Smooth muscle cell (in vitro differentiated cells): ENCODE measurements at regions not wholly inside any gene's neighbourhood (a gene's known extent, or its start where the extent isn't known, plus 50 kb on each side); places are given as distances from the start of the nearest gene placed in this dataset.

Source experiments
- DNase-seq: peaks from one replicate; lab custom pipeline; 2025; ENCODE audit not compliant: unreplicated experiment; lab: John Stamatoyannopoulos, UW
- H2AFZ ChIP-seq: fragments of 200-600 bp; sonication (generic); 2 replicates; pipeline ENCODE4 v1.6.0; 2016; ENCODE audit warnings: antibody characterized with exemption, low read depth, mild to moderate bottlenecking
- H3F3A ChIP-seq: fragments of 200-600 bp; sonication (generic); 2 replicates; pipeline ENCODE4 v1.6.0; 2017; ENCODE audit warnings: antibody characterized with exemption, low read depth
- H3K27ac ChIP-seq: fragments of 200-600 bp; sonication (generic); 2 replicates; pipeline ENCODE4 v1.5.1; 2016; ENCODE audit warnings: low read depth, mild to moderate bottlenecking
- H3K27me3 ChIP-seq: fragments of 200-600 bp; sonication (generic); 2 replicates; pipeline ENCODE4 v1.6.1; 2016; ENCODE audit warnings: low read depth, mild to moderate bottlenecking
- H3K36me3 ChIP-seq: fragments of 200-600 bp; sonication (generic); 2 replicates; pipeline ENCODE4 v1.5.1; 2016; ENCODE audit warnings: low read depth
- H3K4me1 ChIP-seq: fragments of 200-600 bp; sonication (generic); 2 replicates; pipeline ENCODE4 v1.5.1; 2016; ENCODE audit warnings: low read depth
- H3K4me2 ChIP-seq: fragments of 200-600 bp; sonication (generic); 2 replicates; pipeline ENCODE4 v1.6.0; 2016; ENCODE audit warnings: mild to moderate bottlenecking
- H3K4me3 ChIP-seq: fragments of 200-600 bp; sonication (generic); 2 replicates; pipeline ENCODE4 v1.5.1; 2016; ENCODE audit warnings: mild to moderate bottlenecking
- H3K79me2 ChIP-seq: fragments of 200-600 bp; sonication (generic); 2 replicates; pipeline ENCODE4 v1.6.0; 2016; ENCODE audit warnings: low read depth, mild to moderate bottlenecking
- H3K9ac ChIP-seq: fragments of 200-600 bp; sonication (generic); 2 replicates; pipeline ENCODE4 v1.6.0; 2016; ENCODE audit warnings: low read depth
- H3K9me3 ChIP-seq: fragments of 200-600 bp; sonication (generic); replicated peaks from 2 replicates; pipeline ENCODE4 v1.5.1; 2016; ENCODE audit warnings: low read depth
- H4K20me1 ChIP-seq: fragments of 200-600 bp; sonication (generic); 2 replicates; pipeline ENCODE4 v1.6.0; 2016; ENCODE audit warnings: low read depth
- CTCF ChIP-seq: fragments of 200-600 bp; sonication (generic); IDR thresholded peaks from 2 replicates; pipeline ENCODE4 v1.5.1; 2017; ENCODE audit warnings: borderline replicate concordance, mild to moderate bottlenecking, antibody characterized with exemption; ENCODE audit not compliant: insufficient read depth, poor library complexity, severe bottlenecking
- WGBS: methylation state at CpG from one replicate; pipeline ENCODE4 v1.1.7; 2016; ENCODE audit warnings: low lambda C conversion rate; 5-methylcytosine and 5-hydroxymethylcytosine counted together

DNA sequence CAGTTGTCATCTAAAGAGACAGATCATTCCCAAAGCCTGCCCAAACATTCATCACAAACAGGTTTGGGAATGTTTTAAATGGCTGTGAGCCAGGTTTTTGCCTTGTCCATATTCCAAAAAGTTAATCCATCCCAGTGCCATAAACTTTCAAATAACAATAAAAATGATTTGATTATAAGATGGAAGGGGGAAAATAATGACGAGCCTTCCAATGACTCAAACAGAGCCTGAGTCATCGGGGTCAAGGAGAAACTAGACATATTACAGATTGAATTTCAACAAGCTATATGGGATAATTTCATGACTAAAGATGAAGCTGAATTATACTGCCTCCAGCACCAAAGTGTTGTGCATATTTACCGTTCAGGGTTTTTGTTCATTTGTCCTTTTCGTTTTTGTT is 195.8 kb upstream of the PKN2 start:
- no peak for DNase-seq
- Histone ChIP-seq H4K20me1 (no peaks in the 10 kb centered on the region), H3K79me2 (no peaks in the 10 kb centered on the region), H3F3A (no peaks in the 10 kb centered on the region), H3K27ac (no peak overlapping the region), H3K4me2 (no peak overlapping the region), H3K36me3 (no peaks in the 10 kb centered on the region), H3K4me3 (no peak overlapping the region), H3K9ac (no peak overlapping the region), H3K9me3 (no peaks in the 10 kb centered on the region), H2AFZ (no peak overlapping the region), H3K4me1 (no peaks in the 10 kb centered on the region), H3K27me3 (peaks cover 7% of the 10 kb centered on the region)
- WGBS: 80% methylated on average over 4 of the region's 4 CpGs
- no peak for TF ChIP-seq CTCF

GRCh38 chr1:88490676-88491075 is 193.4 kb upstream of the PKN2 start:
- no peak overlapping the region for H3K27ac ChIP-seq
- H3K9me3 ChIP-seq: no peaks in the 10 kb centered on the region
- H4K20me1 ChIP-seq: no peaks in the 10 kb centered on the region
- no peak overlapping the region for H3K4me3 ChIP-seq
- no peaks in the 10 kb centered on the region for H3K36me3 ChIP-seq
- 76% methylated on average over 2 of the region's 2 CpGs for WGBS
- H2AFZ ChIP-seq: no peak overlapping the region
- no peak overlapping the region for H3K9ac ChIP-seq
- no peaks in the 10 kb centered on the region for H3K79me2 ChIP-seq
- no peak for DNase-seq
- TF ChIP-seq CTCF: no peak
- no peaks in the 10 kb centered on the region for H3K4me1 ChIP-seq
- H3K27me3 ChIP-seq: no peaks in the 10 kb centered on the region
- no peaks in the 10 kb centered on the region for H3F3A ChIP-seq
- no peak overlapping the region for H3K4me2 ChIP-seq

GRCh38 chr1:88499671-88500070 is 184.4 kb upstream of the PKN2 start:
- Histone ChIP-seq H3K27ac (no peak overlapping the region), H3K36me3 (no peaks in the 10 kb centered on the region), H3K9me3 (no peaks in the 10 kb centered on the region), H4K20me1 (no peaks in the 10 kb centered on the region), H3K4me2 (no peak overlapping the region), H3K4me3 (no peak overlapping the region), H3K4me1 (no peaks in the 10 kb centered on the region), H3F3A (no peaks in the 10 kb centered on the region), H3K27me3 (no peaks in the 10 kb centered on the region), H2AFZ (no peak overlapping the region), H3K9ac (no peak overlapping the region), H3K79me2 (no peaks in the 10 kb centered on the region)
- no peak for TF ChIP-seq CTCF
- no peak for DNase-seq

- H3K9me3 ChIP-seq: no peaks in the 10 kb centered on the region
- no peaks in the 10 kb centered on the region for H4K20me1 ChIP-seq
- no peak overlapping the region for H3K4me2 ChIP-seq
- no peak overlapping the region for H2AFZ ChIP-seq
- no peaks in the 10 kb centered on the region for H3K79me2 ChIP-seq
- no peaks in the 10 kb centered on the region for H3F3A ChIP-seq
- H3K27ac ChIP-seq: no peak overlapping the region
- no peaks in the 10 kb centered on the region for H3K36me3 ChIP-seq
- WGBS: 56% methylated on average over 2 of the region's 2 CpGs
- H3K4me1 ChIP-seq: no peaks in the 10 kb centered on the region
- no peak overlapping the region for H3K4me3 ChIP-seq
- H3K27me3 ChIP-seq: no peaks in the 10 kb centered on the region
- no peak for TF ChIP-seq CTCF
- no peak for DNase-seq
- H3K9ac ChIP-seq: no peak overlapping the region
These were observed 181.2 kb upstream of the PKN2 start for GRCh38 chr1:88502886-88503285.
